ENCODE measurements at regions not wholly inside any gene's neighbourhood (a gene's known extent, or its start where the extent isn't known, plus 50 kb on each side); places are given as distances from the start of the nearest gene placed in this dataset.

GRCh38 chr10:125548878-125549277, 134.1 kb downstream of the TEX36 start:
- TF ChIP-seq, protein P1, sequence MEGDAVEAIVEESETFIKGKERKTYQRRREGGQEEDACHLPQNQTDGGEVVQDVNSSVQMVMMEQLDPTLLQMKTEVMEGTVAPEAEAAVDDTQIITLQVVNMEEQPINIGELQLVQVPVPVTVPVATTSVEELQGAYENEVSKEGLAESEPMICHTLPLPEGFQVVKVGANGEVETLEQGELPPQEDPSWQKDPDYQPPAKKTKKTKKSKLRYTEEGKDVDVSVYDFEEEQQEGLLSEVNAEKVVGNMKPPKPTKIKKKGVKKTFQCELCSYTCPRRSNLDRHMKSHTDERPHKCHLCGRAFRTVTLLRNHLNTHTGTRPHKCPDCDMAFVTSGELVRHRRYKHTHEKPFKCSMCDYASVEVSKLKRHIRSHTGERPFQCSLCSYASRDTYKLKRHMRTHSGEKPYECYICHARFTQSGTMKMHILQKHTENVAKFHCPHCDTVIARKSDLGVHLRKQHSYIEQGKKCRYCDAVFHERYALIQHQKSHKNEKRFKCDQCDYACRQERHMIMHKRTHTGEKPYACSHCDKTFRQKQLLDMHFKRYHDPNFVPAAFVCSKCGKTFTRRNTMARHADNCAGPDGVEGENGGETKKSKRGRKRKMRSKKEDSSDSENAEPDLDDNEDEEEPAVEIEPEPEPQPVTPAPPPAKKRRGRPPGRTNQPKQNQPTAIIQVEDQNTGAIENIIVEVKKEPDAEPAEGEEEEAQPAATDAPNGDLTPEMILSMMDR (IDR thresholded peaks at IDR 0.05), result no peak
- TF ChIP-seq POLR2A (IDR thresholded peaks at IDR 0.05), result no peak
